ENCODE measurements at regions not wholly inside any gene's neighbourhood (a gene's known extent, or its start where the extent isn't known, plus 50 kb on each side); places are given as distances from the start of the nearest gene placed in this dataset.

- no peak for TF ChIP-seq CTCF (IDR thresholded peaks at IDR 0.05)
- no peak for TF ChIP-seq POLR2AphosphoS5 (IDR thresholded peaks at IDR 0.05)
- TF ChIP-seq EP300 (IDR thresholded peaks at IDR 0.05) = no peak
Observed at GRCh38 chr5:10892147-10892910, 131.3 kb upstream of the DAP start.

Measured in suprapubic skin (tissue), 4 donors.